ENCODE measurements at regions not wholly inside any gene's neighbourhood (a gene's known extent, or its start where the extent isn't known, plus 50 kb on each side); places are given as distances from the start of the nearest gene placed in this dataset.

GRCh38 chr6:113356139-113356538 is 501.0 kb upstream of the MARCKS start:
- TF ChIP-seq CTCF (IDR thresholded peaks at IDR 0.05) (no peak), POLR2A (IDR thresholded peaks at IDR 0.05) (no peak)
